ENCODE measurements at regions not wholly inside any gene's neighbourhood (a gene's known extent, or its start where the extent isn't known, plus 50 kb on each side); places are given as distances from the start of the nearest gene placed in this dataset.

DNA sequence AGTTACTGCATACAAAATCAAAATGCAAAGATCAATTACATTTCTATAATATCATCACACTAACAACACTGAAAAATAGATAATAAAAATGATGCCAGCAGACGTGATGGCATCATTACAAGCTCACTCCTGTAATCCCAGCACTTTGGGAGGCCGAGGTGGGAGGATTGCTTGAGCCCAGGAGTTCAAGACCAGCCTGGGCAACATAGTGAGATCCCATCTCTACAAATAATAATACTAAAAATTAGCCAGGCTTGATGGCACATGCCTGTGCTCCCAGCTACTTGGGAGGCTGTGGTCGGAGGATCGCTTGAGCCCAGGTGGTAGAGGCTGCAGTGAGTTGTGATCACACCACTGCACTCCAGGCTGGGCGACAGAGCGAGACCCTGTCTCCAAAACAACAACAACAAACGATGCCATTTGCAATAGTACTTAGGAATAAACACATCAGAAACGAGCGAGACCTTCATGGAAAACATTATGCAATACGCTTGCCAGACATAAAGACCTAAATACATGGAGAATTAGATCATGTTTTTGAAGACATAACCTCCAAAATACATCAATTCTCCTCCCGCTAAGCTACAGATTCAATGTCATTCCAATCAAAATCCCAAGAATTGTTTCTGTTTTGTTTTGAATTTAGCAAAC lies 86.6 kb upstream of the ERRFI1 start:
- CTCF ChIA-PET (ENCODE audit: low intra/inter-chr PET ratio, low total read pairs): no interaction called here
- BruUV-seq (replicated peaks): no TSS peak
- in situ Hi-C loops (cut with HindIII; ENCODE audit: extremely low pct_ligation_motif_present, low pct_unique_long_range_greater_than_20kb): no loop called here

More for the DNA sequence above, 86.6 kb upstream of the ERRFI1 start:
- POLR2A ChIA-PET: no interaction called here
- Histone ChIP-seq H3K36me3 (replicated peaks in 1 of 2; ENCODE audit: control insufficient read depth in 1 of 2, insufficient read depth in 2 of 2, low read length in 2 of 2) (no peaks in the 10 kb centered on the region), H3K4me1 (ENCODE audit: insufficient read depth, low read length) (peaks cover 55% of the 10 kb centered on the region), H3K9ac (ENCODE audit: insufficient read depth, low read depth, low read length) (no peak overlapping the region), H2AFZ (ENCODE audit: low read length) (no peak overlapping the region), H3K9me3 (ENCODE audit: low read length) (no peaks in the 10 kb centered on the region), H3K27me3 (ENCODE audit: control insufficient read depth in 1 of 2, insufficient read depth in 2 of 2, low read length in 2 of 2) (no peaks in the 10 kb centered on the region), H3K4me3 (replicated peaks in 1 of 3; ENCODE audit: insufficient read depth in 1 of 3, low read depth in 2 of 3, low read length in 3 of 3) (no peak overlapping the region), H3K27ac (ENCODE audit: extremely low read length, insufficient read depth, low read length) (no peak overlapping the region), H4K20me1 (ENCODE audit: insufficient read depth, low read length) (no peaks in the 10 kb centered on the region), H3K79me2 (ENCODE audit: insufficient read depth, low read length) (no peaks in the 10 kb centered on the region), H3K4me2 (ENCODE audit: low read depth, low read length) (no peak overlapping the region)
- intact Hi-C loops (cut with micrococcal nuclease; ENCODE audit: unreplicated experiment): no loop called here
- WGBS (ENCODE audit: low lambda C conversion rate): 96% methylated on average over 11 of the region's 11 CpGs
- no peak for ATAC-seq
- no peak for DNase-seq (ENCODE audit: low spot score)
- TF ChIP-seq, protein P1, sequence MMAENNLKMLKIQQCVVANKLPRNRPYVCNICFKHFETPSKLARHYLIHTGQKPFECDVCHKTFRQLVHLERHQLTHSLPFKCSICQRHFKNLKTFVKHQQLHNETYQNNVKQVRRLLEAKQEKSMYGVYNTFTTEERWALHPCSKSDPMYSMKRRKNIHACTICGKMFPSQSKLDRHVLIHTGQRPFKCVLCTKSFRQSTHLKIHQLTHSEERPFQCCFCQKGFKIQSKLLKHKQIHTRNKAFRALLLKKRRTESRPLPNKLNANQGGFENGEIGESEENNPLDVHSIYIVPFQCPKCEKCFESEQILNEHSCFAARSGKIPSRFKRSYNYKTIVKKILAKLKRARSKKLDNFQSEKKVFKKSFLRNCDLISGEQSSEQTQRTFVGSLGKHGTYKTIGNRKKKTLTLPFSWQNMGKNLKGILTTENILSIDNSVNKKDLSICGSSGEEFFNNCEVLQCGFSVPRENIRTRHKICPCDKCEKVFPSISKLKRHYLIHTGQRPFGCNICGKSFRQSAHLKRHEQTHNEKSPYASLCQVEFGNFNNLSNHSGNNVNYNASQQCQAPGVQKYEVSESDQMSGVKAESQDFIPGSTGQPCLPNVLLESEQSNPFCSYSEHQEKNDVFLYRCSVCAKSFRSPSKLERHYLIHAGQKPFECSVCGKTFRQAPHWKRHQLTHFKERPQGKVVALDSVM (CRISPR knock-in tag; IDR thresholded peaks at IDR 0.05): peak; percentile 57; the same call in 1 of the 2 replicates
- TF ChIP-seq XRCC5 (optimal IDR thresholded peaks at IDR 0.05; ENCODE audit: low read length) (no peak), POLR2AphosphoS2 (IDR thresholded peaks at IDR 0.05; ENCODE audit: low read depth, low read length) (no peak), SOX6 (IDR thresholded peaks at IDR 0.05) (no peak), SOX6 (CRISPR knock-in tag; IDR thresholded peaks at IDR 0.05) (no peak), ELF3 (CRISPR knock-in tag; IDR thresholded peaks at IDR 0.05) (no peak), ZNF773 (CRISPR knock-in tag; IDR thresholded peaks at IDR 0.05; ENCODE audit: borderline replicate concordance) (no peak), ZNF121 (CRISPR knock-in tag; IDR thresholded peaks at IDR 0.05) (peak; percentile 69), ZSCAN31 (CRISPR knock-in tag; IDR thresholded peaks at IDR 0.05; ENCODE audit: low read depth) (no peak), RBM39 (IDR thresholded peaks at IDR 0.05; ENCODE audit: low read depth, low read length, poor library complexity, severe bottlenecking) (no peak), IRF1 (CRISPR knock-in tag; IDR thresholded peaks at IDR 0.05; ENCODE audit: low read depth) (no peak)
- FAIRE-seq: no peak
